ENCODE measurements at regions not wholly inside any gene's neighbourhood (a gene's known extent, or its start where the extent isn't known, plus 50 kb on each side); places are given as distances from the start of the nearest gene placed in this dataset.

- DNase-seq, result no peak
Measured at GRCh38 chr5:92912283-92912682, 668.7 kb downstream of the NR2F1-AS1 start.

- no peak for DNase-seq
Measured at GRCh38 chr5:92911851-92912250, 669.2 kb downstream of the NR2F1-AS1 start.

- DNase-seq, result no peak
Measured at GRCh38 chr5:92911293-92911692, 669.7 kb downstream of the NR2F1-AS1 start.

GRCh38 chr5:92909602-92909962 is 671.4 kb downstream of the NR2F1-AS1 start:
- DNase-seq, result peak; percentile 59

- DNase-seq, result no peak
Measured at GRCh38 chr5:92908952-92909601, 671.9 kb downstream of the NR2F1-AS1 start.

GRCh38 chr5:92907938-92908606 is 672.9 kb downstream of the NR2F1-AS1 start:
- no peak for DNase-seq

- DNase-seq, result no peak
Measured at GRCh38 chr5:92906798-92907376, 674.1 kb downstream of the NR2F1-AS1 start.

- no peak for DNase-seq
Measured at GRCh38 chr5:92904021-92904420, 677.0 kb downstream of the NR2F1-AS1 start.

GRCh38 chr5:92899611-92900010 is 681.4 kb downstream of the NR2F1-AS1 start:
- no peak for DNase-seq

- DNase-seq, result no peak
Measured at GRCh38 chr5:92896722-92897121, 684.3 kb downstream of the NR2F1-AS1 start.

GRCh38 chr5:92890841-92891244 is 690.2 kb downstream of the NR2F1-AS1 start:
- no peak for DNase-seq

GRCh38 chr5:92889140-92889539 is 691.9 kb downstream of the NR2F1-AS1 start:
- no peak for DNase-seq

- DNase-seq, result no peak
Measured at GRCh38 chr5:92887254-92887653, 693.8 kb downstream of the NR2F1-AS1 start.

GRCh38 chr5:92886751-92887150 is 694.3 kb downstream of the NR2F1-AS1 start:
- DNase-seq, result no peak

- DNase-seq, result peak; percentile 74
Measured at GRCh38 chr5:92885950-92886349, 695.1 kb downstream of the NR2F1-AS1 start.

- DNase-seq, result no peak
Measured at GRCh38 chr5:92884469-92884868, 696.5 kb downstream of the NR2F1-AS1 start.

- no peak for DNase-seq
Measured at GRCh38 chr5:92879806-92880543, 701.0 kb downstream of the NR2F1-AS1 start.

- no peak for DNase-seq
Measured at GRCh38 chr5:92874790-92875189, 706.2 kb downstream of the NR2F1-AS1 start.

GRCh38 chr5:92868442-92868841 is 712.6 kb downstream of the NR2F1-AS1 start:
- no peak for DNase-seq

- no peak for DNase-seq
Measured at GRCh38 chr5:92864591-92864990, 716.4 kb downstream of the NR2F1-AS1 start.

- no peak for DNase-seq
Measured at GRCh38 chr5:92863666-92864065, 717.4 kb downstream of the NR2F1-AS1 start.

GRCh38 chr5:92861531-92862285 is 719.3 kb downstream of the NR2F1-AS1 start:
- peak; percentile 53 for DNase-seq

- no peak for DNase-seq
Measured at GRCh38 chr5:92860061-92860460, 721.0 kb downstream of the NR2F1-AS1 start.

Data from islet precursor cell (in vitro differentiated cells).